ENCODE measurements at regions not wholly inside any gene's neighbourhood (a gene's known extent, or its start where the extent isn't known, plus 50 kb on each side); places are given as distances from the start of the nearest gene placed in this dataset.

DNA sequence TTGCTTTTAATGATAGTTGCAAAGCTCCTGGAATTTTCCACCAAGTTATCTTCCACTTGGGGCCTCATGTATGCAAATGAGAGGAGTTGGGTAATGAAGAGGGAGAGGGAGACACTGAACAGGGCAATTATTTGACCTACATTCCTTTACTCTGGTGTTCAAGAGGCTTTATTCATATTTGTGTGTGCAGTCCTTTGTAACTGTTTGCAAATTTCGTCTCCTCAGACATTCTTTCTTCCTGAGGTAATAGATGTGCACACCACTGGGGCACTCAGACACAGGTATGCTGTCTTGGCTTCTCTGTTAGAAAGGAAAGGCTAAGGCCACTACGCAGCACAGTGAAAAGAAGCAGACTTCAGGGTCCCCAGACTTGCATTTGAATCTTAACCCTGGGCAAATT lies 189.7 kb upstream of the IL12A start:
- POLR2A ChIA-PET = no interaction called here

GRCh38 chr3:159800434-159801155 lies 188.0 kb upstream of the IL12A start:
- Mint-ChIP-seq H3K27ac (no peak overlapping the region), H3K36me3 (no peaks in the 10 kb centered on the region), H3K27me3 (peaks cover 2% of the 10 kb centered on the region), H3K9me3 (no peaks in the 10 kb centered on the region), H3K4me3 (no peak overlapping the region), H3K4me1 (ENCODE audit: low read depth) (no peaks in the 10 kb centered on the region)
- no peak for DNase-seq
- intact Hi-C loops (cut with micrococcal nuclease) = no loop called here
- CTCF ChIA-PET = no interaction called here
- POLR2A ChIA-PET = no interaction called here

More for the DNA sequence above, 189.7 kb upstream of the IL12A start:
- CTCF ChIA-PET = no interaction called here
- Mint-ChIP-seq H3K27ac (no peak overlapping the region), H3K27me3 (peaks cover 2% of the 10 kb centered on the region), H3K4me3 (no peak overlapping the region), H3K36me3 (no peaks in the 10 kb centered on the region), H3K9me3 (no peaks in the 10 kb centered on the region), H3K4me1 (ENCODE audit: low read depth) (no peaks in the 10 kb centered on the region)
- intact Hi-C loops (cut with micrococcal nuclease) = no loop called here
- no peak for DNase-seq

- Mint-ChIP-seq H3K36me3 (no peaks in the 10 kb centered on the region), H3K4me3 (no peak overlapping the region), H3K27me3 (peaks cover 2% of the 10 kb centered on the region), H3K9me3 (no peaks in the 10 kb centered on the region), H3K4me1 (ENCODE audit: low read depth) (no peaks in the 10 kb centered on the region), H3K27ac (no peak overlapping the region)
- ChIA-PET CTCF (no interaction called here), POLR2A (no interaction called here)
- intact Hi-C loops (cut with micrococcal nuclease) = no loop called here
- DNase-seq = no peak
Measured at GRCh38 chr3:159802864-159803263, 185.8 kb upstream of the IL12A start.

DNA sequence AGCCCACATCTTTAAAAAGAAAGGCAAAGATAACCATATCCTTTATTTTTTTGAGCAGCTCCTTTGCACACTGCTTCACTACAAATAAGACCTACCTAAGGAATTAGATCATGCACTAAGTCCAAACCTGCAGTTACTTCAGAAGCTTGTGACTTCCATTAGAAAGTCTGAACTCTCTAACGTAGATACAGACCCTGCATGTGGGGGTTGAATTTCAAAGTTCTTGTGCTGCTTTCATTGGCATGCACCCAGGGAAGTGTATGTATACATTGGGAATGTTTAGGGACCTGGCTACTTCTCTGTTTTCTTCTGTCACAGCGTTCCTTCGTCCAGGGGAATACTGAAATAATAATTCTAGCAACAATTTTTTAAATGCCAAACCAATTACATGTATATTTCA lies 185.2 kb upstream of the IL12A start:
- Mint-ChIP-seq H3K9me3 (no peaks in the 10 kb centered on the region), H3K36me3 (no peaks in the 10 kb centered on the region), H3K4me1 (ENCODE audit: low read depth) (no peaks in the 10 kb centered on the region), H3K4me3 (no peak overlapping the region), H3K27me3 (peaks cover 2% of the 10 kb centered on the region), H3K27ac (no peak overlapping the region)
- POLR2A ChIA-PET = no interaction called here
- intact Hi-C loops (cut with micrococcal nuclease) = no loop called here
- CTCF ChIA-PET = interaction anchor here (0.6 to 0.9 kb wide), 2 partner anchors 29 to 539 kb away, joined by 3 read pairs; no protein-coding TSS in a partner anchor
- no peak for DNase-seq

- Mint-ChIP-seq H3K27me3 (peaks cover 2% of the 10 kb centered on the region), H3K9me3 (no peaks in the 10 kb centered on the region), H3K27ac (no peak overlapping the region), H3K36me3 (no peaks in the 10 kb centered on the region), H3K4me1 (ENCODE audit: low read depth) (no peaks in the 10 kb centered on the region), H3K4me3 (no peak overlapping the region)
- intact Hi-C loops (cut with micrococcal nuclease) = loop anchor here (1.0 to 2.0 kb wide), 2 partner anchors 482 to 542 kb away; no protein-coding TSS in a partner anchor
- peak; percentile 49 for DNase-seq
- ChIA-PET POLR2A (no interaction called here), CTCF (interaction anchor here (0.9 to 2.0 kb wide), 4 partner anchors 23 to 959 kb away, joined by 3 to 6 read pairs (median 4); no protein-coding TSS in a partner anchor)
Measured at GRCh38 chr3:159804726-159805410, 183.8 kb upstream of the IL12A start.

DNA sequence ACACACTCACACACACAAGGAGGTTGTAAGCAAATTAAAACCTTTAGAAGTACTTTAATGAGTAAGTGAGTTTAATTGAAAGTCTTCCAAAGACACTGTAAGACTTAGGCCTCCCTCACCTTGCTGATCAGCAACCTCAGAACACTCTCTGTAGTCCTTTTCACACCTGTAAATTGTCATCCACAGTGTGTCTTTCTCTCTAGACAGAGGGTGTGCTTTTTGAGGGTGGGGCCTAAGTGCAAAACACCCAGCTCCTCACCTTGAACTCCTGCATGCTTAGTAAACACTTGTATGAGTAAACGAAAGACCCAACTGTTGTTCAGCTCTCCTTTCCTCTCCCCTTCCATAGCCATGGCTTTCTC lies 183.2 kb upstream of the IL12A start:
- POLR2A ChIA-PET = no interaction called here
- Mint-ChIP-seq H3K36me3 (no peaks in the 10 kb centered on the region), H3K9me3 (no peaks in the 10 kb centered on the region)

DNA sequence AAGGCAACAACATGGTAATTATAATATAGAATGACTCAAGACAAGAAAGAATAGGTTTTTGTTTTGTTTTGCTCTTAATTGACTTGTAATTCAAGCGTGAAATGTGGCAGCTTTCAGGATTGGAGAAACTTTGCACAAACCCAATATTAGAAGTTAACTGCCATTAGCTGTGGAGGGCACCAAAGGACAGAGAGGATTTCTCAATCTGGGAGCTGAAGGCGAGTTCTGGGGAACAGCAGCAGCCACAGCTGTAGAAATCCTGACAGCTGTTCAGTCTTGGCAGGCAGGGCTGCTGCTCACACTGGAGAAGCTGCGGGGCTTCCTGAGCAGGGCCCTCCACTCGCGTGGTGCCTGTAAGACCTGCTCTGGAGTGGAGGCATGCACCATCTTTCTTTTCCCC lies 182.2 kb upstream of the IL12A start:
- peaks cover 4% of the 10 kb centered on the region for H3K27me3 Mint-ChIP-seq

More for the DNA sequence above, 183.2 kb upstream of the IL12A start:
- H3K27me3 Mint-ChIP-seq = peaks cover 3% of the 10 kb centered on the region
- CTCF ChIA-PET = interaction anchor here (0.9 to 2.0 kb wide), 5 partner anchors 23 to 959 kb away, joined by 3 to 6 read pairs (median 3); no protein-coding TSS in a partner anchor
- H3K27ac Mint-ChIP-seq = no peak overlapping the region
- no peaks in the 10 kb centered on the region for H3K4me1 Mint-ChIP-seq (ENCODE audit: low read depth)
- DNase-seq = no peak
- no peak overlapping the region for H3K4me3 Mint-ChIP-seq
- intact Hi-C loops (cut with micrococcal nuclease) = loop anchor here (1.0 to 2.0 kb wide), 2 partner anchors 483 to 542 kb away; no protein-coding TSS in a partner anchor

GRCh38 chr3:159807137-159808040 lies 181.2 kb upstream of the IL12A start:
- Mint-ChIP-seq H3K27ac (no peak overlapping the region), H3K9me3 (no peaks in the 10 kb centered on the region), H3K4me1 (ENCODE audit: low read depth) (no peaks in the 10 kb centered on the region), H3K36me3 (no peaks in the 10 kb centered on the region), H3K27me3 (peaks cover 4% of the 10 kb centered on the region), H3K4me3 (no peak overlapping the region)
- no peak for DNase-seq
- intact Hi-C loops (cut with micrococcal nuclease) = no loop called here
- ChIA-PET CTCF (interaction anchor here (0.8 kb wide), 1 partner anchor 485 kb away, joined by 3 read pairs; no protein-coding TSS in a partner anchor), POLR2A (no interaction called here)

More for the DNA sequence above, 182.2 kb upstream of the IL12A start:
- no peak for DNase-seq
- H3K9me3 Mint-ChIP-seq = no peaks in the 10 kb centered on the region
- intact Hi-C loops (cut with micrococcal nuclease) = no loop called here
- H3K27ac Mint-ChIP-seq = no peak overlapping the region
- H3K4me3 Mint-ChIP-seq = no peak overlapping the region
- H3K4me1 Mint-ChIP-seq (ENCODE audit: low read depth) = no peaks in the 10 kb centered on the region
- POLR2A ChIA-PET = no interaction called here
- CTCF ChIA-PET = interaction anchor here (0.8 to 1.0 kb wide), 2 partner anchors 484 to 541 kb away, joined by 3 read pairs; no protein-coding TSS in a partner anchor
- H3K36me3 Mint-ChIP-seq = no peaks in the 10 kb centered on the region

DNA sequence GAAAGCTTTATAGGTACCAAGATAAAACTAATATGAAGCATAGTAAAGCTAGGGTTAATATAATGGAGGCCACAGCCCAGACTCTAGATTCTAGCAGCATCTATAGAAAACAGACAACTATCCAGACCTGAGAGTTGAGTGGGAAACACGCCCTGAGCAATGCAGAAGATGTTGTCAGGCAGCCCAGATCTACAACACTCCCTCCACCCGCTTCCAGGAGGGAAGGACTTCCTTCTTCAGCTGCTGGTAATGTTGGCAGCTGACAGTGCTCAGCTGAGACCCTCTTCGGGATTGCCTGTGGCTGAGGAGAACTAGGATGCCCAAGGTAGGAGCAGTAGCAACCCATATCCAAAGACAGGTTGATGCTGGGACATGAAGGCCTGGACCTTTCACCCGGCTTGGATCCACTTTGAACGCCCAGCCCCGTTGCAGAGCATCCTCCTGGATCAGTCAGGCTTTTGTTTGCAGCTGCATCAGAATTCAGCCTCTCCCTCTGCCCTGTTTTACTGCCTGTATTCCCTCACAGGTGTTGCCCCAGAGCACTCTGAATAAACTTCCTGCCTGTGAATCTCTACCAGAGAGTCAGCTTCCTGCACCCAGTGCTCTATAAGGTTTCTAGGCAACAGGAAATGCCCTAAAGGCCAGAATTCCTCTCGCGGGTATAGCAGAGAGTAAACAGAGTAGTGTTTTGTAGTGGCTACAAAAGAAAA lies 174.7 kb upstream of the IL12A start:
- no peak overlapping the region for H3K27ac Mint-ChIP-seq
- H3K4me1 Mint-ChIP-seq (ENCODE audit: low read depth) = no peaks in the 10 kb centered on the region
- no peaks in the 10 kb centered on the region for H3K36me3 Mint-ChIP-seq
- intact Hi-C loops (cut with micrococcal nuclease) = no loop called here
- H3K27me3 Mint-ChIP-seq = peaks cover 4% of the 10 kb centered on the region
- CTCF ChIA-PET = interaction anchor here (1.2 kb wide), 1 partner anchor 14 kb away, joined by 4 read pairs; no protein-coding TSS in a partner anchor
- H3K4me3 Mint-ChIP-seq = no peak overlapping the region
- POLR2A ChIA-PET = no interaction called here
- DNase-seq = no peak
- no peaks in the 10 kb centered on the region for H3K9me3 Mint-ChIP-seq

DNA sequence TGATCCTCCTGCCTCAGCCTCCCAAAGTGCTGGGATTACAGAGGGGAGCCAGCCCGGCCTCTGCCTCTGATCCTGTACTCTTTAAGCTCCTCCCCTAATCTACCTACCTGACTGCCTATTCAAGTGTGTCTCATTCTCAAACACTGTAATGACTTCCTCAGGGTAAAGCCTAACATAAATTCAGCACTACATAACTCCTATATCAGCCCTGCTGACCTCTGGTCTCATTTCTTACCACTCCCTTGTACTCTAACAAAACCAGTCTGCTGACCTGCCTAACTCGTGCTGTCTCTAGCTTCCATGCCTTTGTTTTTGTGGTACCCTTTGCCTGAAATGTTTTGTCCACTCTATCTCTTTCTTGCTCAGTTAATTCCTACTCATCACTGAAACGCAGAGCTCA lies 172.1 kb upstream of the IL12A start:
- H3K4me1 Mint-ChIP-seq (ENCODE audit: low read depth) = no peaks in the 10 kb centered on the region
- ChIA-PET POLR2A (no interaction called here), CTCF (no interaction called here)
- H3K27me3 Mint-ChIP-seq = peaks cover 2% of the 10 kb centered on the region
- H3K36me3 Mint-ChIP-seq = no peaks in the 10 kb centered on the region
- DNase-seq = no peak
- intact Hi-C loops (cut with micrococcal nuclease) = no loop called here
- no peak overlapping the region for H3K4me3 Mint-ChIP-seq
- H3K27ac Mint-ChIP-seq = no peak overlapping the region
- no peaks in the 10 kb centered on the region for H3K9me3 Mint-ChIP-seq

- Mint-ChIP-seq H3K27ac (no peak overlapping the region), H3K9me3 (no peaks in the 10 kb centered on the region), H3K27me3 (peaks cover 5% of the 10 kb centered on the region), H3K4me1 (ENCODE audit: low read depth) (no peaks in the 10 kb centered on the region), H3K36me3 (no peaks in the 10 kb centered on the region), H3K4me3 (no peak overlapping the region)
- DNase-seq = no peak
- intact Hi-C loops (cut with micrococcal nuclease) = no loop called here
- POLR2A ChIA-PET = no interaction called here
- CTCF ChIA-PET = no interaction called here
Measured at GRCh38 chr3:159817126-159817525, 171.5 kb upstream of the IL12A start.

Measured in activated CD4-positive, alpha-beta memory T cell treated with anti-CD3 and anti-CD28 coated beads for 36 hours (primary cell).